ENCODE measurements at regions not wholly inside any gene's neighbourhood (a gene's known extent, or its start where the extent isn't known, plus 50 kb on each side); places are given as distances from the start of the nearest gene placed in this dataset.

DNA sequence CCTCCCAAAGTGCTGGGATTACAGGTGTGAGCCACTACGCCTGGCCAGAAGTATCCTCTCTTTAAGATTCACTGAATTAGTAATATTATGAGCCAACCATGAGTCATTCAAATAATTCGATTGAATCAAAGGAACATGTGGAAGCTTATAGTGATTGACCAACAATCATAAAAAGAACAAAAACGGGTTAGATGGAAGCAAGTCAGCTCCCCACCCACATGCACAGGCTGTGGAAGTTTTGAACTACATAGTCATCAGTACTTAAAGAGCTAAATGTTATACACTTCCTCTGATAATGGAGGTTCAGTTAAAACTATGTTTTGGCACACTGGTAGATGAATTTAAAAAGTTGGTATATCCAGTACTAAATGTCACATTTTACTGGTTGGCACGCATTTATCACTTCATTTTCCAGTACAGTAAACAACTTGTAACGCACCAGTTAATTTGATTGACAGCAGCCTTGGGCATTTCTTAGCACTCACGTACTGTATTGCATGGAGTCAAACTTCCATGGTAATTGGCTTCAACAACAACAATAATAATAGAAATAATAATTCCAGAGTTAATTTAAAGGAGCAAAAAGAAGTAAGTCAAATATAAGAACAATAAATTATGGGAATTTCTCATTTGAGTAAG is 1107.3 kb upstream of the MAP3K7 start:
- no peak for DNase-seq (ENCODE audit: extremely low read depth, low read depth)

DNA sequence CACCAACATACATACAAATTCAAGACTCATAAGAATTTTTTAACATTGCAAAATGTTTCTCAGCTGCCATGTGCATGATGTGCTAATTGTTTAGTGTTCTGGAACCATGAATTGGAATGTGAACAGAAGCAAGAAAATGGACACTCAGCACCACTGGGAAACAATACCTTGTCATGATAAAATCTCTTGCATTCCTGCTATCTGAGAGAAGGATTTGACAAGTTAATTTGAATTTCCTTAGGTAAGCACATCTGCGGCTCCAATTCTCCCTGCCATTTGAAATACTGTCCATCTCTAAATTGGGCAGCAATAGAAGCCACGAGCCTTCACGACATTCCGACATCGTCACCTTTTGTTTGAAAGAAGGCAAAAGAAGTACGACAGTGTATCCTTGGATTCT is 1104.6 kb upstream of the MAP3K7 start:
- DNase-seq (ENCODE audit: extremely low read depth, low read depth): no peak

DNA sequence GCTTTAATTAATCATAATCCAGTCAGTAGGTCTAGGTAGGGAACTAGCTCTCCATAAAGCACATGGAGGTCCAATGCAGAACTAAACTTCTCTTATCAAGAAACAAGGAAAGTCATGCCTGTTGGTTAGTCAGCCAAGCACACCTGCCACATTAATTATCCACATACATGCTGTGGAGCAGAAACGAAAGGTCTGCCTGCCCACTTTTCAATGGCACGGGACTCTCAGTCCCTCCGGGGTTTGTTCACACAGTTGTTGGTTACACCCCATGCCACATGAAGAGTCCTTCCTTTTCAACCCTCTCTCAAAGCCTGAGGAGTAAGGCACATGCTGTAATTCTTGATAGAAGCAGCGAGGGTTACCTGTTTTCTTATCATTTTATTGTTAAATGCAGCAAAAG is 1096.4 kb upstream of the MAP3K7 start:
- DNase-seq (ENCODE audit: extremely low read depth, low read depth): no peak

GRCh38 chr6:91681296-91681695 is 1094.4 kb upstream of the MAP3K7 start:
- DNase-seq (ENCODE audit: extremely low read depth, low read depth): no peak

- DNase-seq (ENCODE audit: extremely low read depth, low read depth): no peak
These were observed 1092.0 kb upstream of the MAP3K7 start for GRCh38 chr6:91678679-91679446.

DNA sequence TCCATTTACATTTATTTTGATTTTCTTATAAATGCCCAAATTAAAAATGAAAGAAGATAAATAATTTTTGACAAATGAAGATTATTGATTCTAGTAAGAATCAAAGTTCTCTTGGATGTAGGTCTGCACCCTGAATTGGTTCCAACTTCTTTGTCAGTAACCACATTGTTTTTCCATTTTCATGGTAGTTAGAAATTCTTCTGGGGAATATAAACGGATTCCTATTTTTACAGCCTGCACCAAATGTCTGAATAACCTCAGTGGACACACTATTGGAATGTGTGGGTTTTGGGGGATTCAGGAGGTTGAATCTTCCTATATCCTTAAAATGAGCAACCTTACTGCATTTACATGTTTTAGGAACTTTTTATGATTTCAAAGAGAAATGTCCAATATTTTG is 1085.3 kb upstream of the MAP3K7 start:
- no peak for DNase-seq (ENCODE audit: extremely low read depth, low read depth)

DNA sequence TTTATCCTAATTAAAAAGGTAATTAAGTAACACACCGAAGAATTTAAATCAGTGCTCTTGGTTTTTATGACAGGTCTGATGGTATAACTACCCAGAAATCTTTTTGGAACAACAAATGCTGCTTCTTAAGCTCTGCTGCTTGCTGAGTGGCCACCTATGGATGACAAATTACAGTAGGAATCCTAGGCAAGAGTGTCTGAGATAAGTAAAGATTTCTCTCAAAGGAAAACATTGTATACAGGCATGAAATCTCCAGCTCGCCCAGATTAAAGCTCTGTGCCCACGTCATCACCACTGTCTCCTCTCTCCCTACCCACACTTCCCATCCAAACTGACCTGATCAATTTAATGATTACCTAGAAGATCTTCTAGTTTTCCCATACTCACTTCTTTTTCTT is 1083.0 kb upstream of the MAP3K7 start:
- DNase-seq (ENCODE audit: extremely low read depth, low read depth): no peak

DNA sequence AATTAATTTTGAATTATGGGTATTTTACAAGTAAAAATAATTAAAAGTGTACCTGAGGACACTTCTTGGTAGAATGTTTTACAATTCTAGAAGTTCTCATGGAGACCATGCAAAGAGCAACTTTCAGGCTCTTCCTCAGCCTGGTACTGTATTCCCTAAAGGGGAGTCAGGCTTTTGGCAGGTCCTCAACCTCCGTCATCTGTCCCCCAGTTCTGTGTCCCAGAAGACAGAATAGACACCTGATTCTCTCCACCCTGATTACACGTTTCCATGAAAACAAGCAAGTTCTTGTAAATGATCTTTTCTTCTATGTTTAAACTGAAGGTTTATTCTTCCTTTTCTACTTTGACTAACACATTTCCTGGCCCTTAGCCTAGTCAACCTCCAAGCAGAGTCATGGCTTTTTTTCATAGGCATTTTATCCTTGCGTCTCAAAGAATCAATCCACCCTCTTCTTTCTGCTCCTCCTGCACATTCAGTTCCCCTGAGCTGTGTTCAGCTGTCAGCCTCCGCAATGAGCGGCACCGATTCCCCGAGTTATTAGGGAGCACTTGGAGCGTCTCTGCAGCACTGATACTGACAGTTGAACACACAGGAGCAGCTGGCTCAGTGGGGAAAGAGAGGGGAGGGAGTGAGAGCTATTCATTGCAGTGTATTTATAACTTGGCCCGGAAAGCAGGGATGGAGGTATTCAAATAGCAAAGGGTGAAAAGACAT is 1082.4 kb upstream of the MAP3K7 start:
- DNase-seq (ENCODE audit: extremely low read depth, low read depth): no peak

DNA sequence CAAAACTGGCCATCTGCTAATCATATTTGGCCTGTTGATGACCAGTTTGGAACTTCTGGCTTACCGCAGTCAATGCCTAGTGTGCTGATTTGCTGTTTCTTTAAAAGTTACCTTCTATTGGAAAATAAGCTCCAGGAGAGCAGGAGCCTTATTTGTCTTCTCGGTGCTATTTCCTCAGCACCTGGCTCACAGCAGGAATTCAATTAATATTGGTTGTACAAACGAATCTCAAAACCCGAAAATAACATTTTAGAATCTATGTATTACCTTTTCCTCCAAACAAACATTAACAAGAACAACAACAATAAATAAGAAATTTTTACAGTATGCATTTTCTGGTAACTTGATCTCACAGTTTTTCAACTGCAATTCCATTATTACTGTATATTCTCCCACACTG is 1080.7 kb upstream of the MAP3K7 start:
- no peak for DNase-seq (ENCODE audit: extremely low read depth, low read depth)

GRCh38 chr6:91664327-91664959 is 1077.6 kb upstream of the MAP3K7 start:
- DNase-seq (ENCODE audit: extremely low read depth, low read depth): no peak

DNA sequence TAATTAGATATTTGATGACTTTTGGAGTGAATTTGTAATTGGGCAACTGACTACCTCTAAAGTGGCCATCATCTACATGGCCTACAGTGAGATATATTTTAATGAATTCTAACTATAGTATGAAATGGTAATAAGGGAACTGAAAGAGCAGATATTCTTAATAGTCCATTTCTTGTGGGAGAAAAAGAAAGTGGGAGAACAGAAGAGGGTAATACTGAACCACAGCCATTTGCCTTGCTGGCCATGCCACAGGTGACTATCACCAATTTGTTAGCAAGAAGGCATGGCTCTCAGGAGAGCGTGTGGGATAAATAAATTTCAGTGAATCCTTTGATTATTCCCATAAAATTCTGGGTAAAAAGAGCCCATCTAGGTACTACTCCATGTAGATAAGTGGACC is 1074.0 kb upstream of the MAP3K7 start:
- DNase-seq (ENCODE audit: extremely low read depth, low read depth): no peak

GRCh38 chr6:91659891-91660290 is 1073.0 kb upstream of the MAP3K7 start:
- DNase-seq (ENCODE audit: extremely low read depth, low read depth): no peak

DNA sequence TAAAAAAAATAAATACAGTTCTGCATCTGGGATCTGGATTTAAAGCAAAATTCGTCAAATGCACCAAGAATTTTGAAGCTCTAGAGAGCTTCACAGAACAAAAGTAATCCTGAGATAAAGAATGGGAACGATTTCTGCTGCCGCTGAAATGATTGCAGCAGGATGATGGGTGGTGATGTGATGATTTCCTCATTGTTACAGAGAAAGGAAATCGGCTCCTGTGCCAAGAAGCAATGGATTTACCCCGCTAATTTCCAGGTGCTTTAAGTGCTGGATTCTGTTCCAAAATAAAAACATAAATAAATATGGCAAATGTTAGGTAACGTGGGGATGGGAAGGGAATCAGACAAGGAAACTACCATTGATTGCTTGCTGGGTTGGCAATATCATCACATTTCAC is 1067.9 kb upstream of the MAP3K7 start:
- DNase-seq (ENCODE audit: extremely low read depth, low read depth): no peak

DNA sequence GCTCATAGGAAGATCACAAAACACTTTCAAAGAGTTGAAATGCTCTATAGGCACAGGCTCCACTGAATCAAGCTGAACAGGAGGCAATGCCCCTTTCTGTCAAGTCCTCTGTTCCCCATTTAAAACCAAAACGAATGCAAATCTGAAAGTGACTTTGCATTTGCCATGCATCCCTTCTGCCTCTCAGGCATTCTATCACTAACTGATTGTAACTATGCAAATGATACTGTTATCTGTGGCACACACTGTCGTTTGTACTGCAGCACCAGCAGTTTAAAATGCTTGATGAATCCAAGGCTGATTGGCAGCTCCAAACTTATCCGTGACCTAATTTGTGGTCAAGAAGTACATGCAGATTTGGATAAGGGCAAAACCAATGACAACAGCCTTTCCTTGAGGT is 1067.5 kb upstream of the MAP3K7 start:
- DNase-seq (ENCODE audit: extremely low read depth, low read depth): no peak

GRCh38 chr6:91653895-91654294 is 1067.0 kb upstream of the MAP3K7 start:
- DNase-seq (ENCODE audit: extremely low read depth, low read depth): no peak

DNA sequence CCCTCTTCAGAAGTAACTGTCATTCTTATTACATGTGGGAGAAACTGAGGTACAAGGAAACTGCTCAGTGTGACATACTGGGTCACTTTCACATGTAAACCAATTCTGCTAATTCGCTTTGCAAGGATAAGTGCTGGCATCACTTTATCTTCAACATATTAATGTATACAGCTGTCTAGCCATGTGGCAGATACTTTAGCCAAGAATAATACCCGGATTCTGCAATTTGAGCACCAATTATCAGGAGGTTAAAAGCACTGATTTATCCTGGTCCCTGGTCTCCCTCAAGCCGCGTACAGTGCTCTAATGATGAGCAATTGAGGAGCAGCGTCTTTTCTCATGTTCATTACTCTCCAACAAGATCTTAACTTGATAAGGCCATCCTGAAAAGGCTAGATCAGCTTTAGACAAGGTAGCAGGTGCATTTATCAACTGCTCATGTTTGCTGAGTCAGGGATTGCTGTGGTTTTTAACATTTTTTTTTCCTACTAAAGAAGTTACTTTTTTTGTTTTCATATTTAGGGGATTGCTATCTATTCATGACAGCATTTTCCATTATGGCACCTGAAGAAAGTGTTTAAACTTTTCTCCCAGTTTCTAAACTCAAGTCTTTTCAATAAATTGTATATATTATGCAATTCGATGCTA is 1066.3 kb upstream of the MAP3K7 start:
- DNase-seq (ENCODE audit: extremely low read depth, low read depth): no peak

GRCh38 chr6:91646649-91647048 is 1059.8 kb upstream of the MAP3K7 start:
- DNase-seq (ENCODE audit: extremely low read depth, low read depth): no peak

DNA sequence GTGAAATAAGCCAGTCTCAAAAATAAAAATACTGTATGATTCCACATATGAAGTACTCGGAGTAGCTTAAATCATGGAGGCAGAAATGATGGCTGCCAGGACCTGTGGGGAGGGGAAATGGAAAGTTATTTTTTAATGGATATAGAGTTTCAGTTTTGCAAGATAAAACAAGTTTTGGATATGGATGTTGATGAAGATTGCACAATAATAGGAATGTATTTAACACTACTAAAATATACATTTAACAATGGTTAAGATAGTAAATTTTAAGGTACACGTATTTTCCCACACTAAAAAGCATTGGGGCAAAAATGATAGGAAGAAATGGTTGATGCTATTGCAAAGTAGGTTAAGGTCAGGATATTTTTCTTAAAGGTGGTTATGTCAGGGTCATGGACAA is 1058.9 kb upstream of the MAP3K7 start:
- DNase-seq (ENCODE audit: extremely low read depth, low read depth): no peak

DNA sequence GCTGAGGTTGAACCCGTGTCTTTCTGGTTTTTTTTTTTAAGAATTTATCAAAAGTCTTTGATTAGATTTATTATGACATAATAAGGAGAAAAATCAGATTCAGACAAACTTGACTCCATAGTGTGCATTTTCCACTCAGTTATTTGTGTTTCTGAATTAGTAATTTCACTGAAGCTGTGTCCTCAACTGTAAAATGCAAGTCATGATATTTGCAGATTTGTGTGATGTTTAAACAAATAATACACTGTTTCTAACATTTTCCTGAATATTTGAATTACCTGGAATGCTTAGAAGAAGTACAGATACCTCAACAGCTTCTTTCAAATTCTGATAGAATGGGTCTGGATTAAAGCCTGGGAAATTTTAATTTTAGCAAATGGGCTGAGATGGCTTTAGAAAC is 1050.3 kb upstream of the MAP3K7 start:
- no peak for DNase-seq (ENCODE audit: extremely low read depth, low read depth)

DNA sequence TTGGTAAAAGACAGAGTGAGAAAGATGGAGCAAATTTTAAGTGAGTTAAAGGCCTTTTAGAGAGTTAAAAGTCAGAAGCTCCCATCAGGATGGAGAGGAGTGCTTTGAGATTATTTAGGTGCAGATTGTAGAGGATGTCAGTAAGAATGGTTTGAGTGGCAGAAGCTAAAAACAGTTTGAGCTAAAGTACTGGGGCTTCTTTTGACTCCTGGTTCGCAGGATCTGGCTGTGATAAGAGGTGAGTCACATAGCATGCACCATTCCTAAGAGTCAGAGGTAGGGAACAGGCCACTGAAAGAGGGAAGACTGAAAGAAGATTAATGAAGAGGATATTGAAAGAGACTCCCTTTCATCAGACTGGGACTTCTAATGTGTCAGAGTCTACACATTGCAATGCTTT is 1047.9 kb upstream of the MAP3K7 start:
- DNase-seq (ENCODE audit: extremely low read depth, low read depth): no peak
